SK-N-DZ (cell line): ENCODE measurements at regions not wholly inside any gene's neighbourhood (a gene's known extent, or its start where the extent isn't known, plus 50 kb on each side); places are given as distances from the start of the nearest gene placed in this dataset.

Source experiments
- DNase-seq: peaks from one replicate; pipeline ENCODE4 v3.0.0-alpha.2; 2015; ENCODE audit warnings: low spot score

DNA sequence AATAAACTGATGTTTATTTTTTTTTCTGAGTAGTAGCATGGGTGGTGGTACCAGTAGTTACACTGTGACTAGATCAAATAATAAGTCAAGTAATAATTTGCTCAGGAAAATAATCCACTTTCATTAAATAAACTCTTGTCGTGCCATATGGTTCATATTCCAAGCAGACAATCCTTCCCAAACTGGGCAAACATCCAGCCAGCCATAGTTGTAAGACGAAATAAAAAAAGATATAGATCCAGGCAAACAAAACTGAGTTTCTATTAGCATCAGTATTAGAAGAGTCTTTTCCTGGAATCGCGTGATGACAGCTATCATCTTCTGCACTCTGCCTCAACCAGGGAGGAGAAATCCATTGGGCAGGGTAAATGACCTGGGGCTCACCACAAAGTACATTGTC, 508.4 kb upstream of the GOT2 start:
- no peak for DNase-seq

- DNase-seq, result no peak
Observed at GRCh38 chr16:59238246-59238645, 504.1 kb upstream of the GOT2 start.

- no peak for DNase-seq
Observed at GRCh38 chr16:59236804-59237458, 502.8 kb upstream of the GOT2 start.

- DNase-seq, result no peak
Observed at GRCh38 chr16:59224401-59224800, 490.3 kb upstream of the GOT2 start.

DNA sequence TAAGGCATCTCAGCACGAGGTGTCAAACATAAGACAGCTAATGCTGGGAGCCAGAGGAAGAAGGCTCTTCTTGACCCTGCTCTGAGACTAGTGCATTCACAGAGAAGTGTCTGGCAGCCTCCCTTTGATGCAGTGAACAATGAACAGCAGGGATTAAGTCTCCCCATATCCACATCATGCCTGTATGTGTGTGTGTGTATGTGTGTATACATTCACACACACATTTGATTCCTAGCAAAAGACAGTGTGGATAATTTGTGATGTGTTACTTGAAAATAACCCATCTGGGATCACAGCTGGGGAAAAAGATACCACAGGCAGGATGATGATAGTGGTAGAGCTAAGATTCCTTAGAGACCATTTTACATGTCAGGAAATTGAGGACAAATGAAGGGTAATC, 485.9 kb upstream of the GOT2 start:
- no peak for DNase-seq

GRCh38 chr16:59216291-59216690, 482.2 kb upstream of the GOT2 start:
- DNase-seq, result no peak

GRCh38 chr16:59214455-59214854, 480.3 kb upstream of the GOT2 start:
- no peak for DNase-seq

GRCh38 chr16:59213952-59214351, 479.8 kb upstream of the GOT2 start:
- DNase-seq, result no peak

DNA sequence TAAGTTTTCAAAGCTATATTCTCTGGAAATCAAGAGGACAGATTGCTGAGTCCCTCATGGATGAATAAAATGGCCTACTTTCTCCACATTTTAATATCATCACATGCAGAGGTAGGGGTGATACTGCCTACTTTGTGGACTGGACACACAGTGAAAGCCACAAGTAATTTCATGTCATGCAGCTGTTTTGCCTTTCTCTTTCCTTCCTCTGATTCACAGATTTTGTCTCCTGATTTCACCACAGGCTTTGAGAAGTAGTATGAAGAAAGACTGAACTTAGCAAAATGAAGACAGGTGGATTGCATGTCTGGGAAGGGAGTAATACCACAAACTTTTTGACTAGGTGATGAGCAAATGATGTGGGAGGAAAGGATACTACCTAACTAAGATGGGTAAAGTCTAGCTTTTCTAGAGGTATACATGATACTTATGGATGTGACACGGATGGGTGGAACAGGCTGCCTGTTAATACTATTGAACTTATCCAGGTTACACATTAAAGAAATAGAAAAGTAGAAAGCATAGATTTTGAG, 478.4 kb upstream of the GOT2 start:
- no peak for DNase-seq

GRCh38 chr16:59210955-59211541, 476.9 kb upstream of the GOT2 start:
- no peak for DNase-seq

GRCh38 chr16:59205403-59205802, 471.3 kb upstream of the GOT2 start:
- no peak for DNase-seq

- DNase-seq, result no peak
Observed at GRCh38 chr16:59204589-59204988, 470.5 kb upstream of the GOT2 start.

GRCh38 chr16:59202233-59202862, 468.2 kb upstream of the GOT2 start:
- DNase-seq, result no peak

DNA sequence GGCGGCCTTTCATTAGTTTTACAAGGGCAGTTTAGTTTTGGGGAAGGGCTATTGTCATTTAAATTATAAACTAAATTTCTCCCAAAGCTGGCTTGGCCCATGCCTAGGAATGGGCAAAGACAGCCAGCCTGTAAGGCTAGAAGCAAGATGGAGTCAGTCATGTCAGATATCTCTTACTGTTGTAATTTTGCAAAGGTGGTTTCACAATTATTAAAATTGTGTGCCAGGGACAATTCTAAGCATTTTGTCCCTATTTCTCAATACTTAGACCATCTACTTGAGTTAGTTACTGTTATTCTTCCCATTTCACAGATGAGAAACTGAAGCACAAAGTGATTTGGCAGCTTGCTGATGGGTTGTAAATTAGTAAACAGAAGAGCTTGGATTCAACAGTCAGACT, 467.7 kb upstream of the GOT2 start:
- DNase-seq, result no peak

DNA sequence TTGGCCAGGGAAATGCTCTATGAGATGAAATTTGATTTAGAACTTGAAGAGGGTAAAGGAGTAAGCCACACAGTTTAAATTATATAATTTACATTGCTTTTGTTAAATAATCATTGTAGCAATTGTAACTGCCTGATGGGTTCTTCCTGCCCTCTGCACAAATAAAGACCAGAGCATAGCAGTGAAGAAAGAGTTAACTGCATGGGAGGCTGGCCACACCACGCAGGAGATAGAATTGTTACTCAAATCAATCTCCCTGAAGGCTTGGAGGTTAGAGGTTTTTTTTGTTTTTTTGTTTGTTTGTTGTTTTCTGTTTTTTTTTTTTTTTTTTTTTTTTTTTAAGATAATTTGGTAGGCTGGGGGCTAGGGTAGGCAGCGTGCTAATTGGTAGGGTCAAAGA, 467.0 kb upstream of the GOT2 start:
- no peak for DNase-seq

GRCh38 chr16:59198487-59198886, 464.4 kb upstream of the GOT2 start:
- DNase-seq, result no peak

GRCh38 chr16:59195242-59195641, 461.1 kb upstream of the GOT2 start:
- no peak for DNase-seq

DNA sequence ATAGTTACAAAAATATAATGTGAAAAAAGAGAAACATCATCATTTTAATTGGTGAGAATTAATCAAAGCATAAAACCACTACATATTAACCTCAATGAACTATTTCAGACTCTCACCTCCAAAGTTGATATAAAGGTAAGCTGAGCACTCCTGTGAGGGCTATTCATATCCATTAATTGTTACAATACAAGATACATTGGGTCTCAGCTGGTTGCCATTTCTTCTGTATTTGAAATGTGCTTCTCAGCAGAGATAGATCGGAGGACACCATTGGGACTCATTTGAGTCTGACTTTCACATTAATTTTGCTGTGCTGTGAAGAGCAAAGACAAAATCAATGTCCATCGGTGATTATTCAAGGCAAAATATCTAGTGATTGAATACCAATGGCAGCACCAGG, 459.5 kb upstream of the GOT2 start:
- DNase-seq, result no peak

DNA sequence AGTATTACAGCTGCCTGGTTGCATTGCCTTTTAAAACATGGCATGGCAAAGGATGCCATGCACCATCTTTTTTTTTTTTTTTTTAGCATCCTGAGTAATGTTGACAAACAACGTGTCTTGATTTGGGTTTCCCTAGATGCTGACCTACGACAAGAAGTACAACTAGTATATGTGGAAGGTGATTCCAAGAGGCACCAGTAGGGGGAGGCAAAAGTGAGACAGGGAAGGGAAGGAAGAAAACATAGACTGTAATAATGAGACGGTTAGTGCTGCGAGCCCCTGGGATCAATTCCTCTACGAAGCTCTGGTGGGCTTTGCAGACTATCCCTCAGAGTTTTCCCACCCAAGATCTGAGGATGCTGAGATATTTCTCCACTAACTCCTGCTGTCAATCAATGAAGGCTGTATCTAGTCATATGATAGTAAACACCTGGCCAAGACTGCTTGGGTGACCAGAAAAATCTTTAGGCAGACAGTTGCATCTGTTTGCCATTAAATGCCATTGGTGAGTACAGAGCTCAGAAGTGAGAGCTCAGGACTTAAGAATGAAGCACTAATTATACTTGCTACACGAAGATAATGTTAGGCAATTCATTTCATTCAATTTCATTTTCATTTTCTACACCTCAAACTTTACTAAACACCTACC, 458.6 kb upstream of the GOT2 start:
- peak; percentile 36 for DNase-seq

- DNase-seq, result no peak
Observed at GRCh38 chr16:59190731-59191130, 456.6 kb upstream of the GOT2 start.

- no peak for DNase-seq
Observed at GRCh38 chr16:59188029-59188428, 453.9 kb upstream of the GOT2 start.

DNA sequence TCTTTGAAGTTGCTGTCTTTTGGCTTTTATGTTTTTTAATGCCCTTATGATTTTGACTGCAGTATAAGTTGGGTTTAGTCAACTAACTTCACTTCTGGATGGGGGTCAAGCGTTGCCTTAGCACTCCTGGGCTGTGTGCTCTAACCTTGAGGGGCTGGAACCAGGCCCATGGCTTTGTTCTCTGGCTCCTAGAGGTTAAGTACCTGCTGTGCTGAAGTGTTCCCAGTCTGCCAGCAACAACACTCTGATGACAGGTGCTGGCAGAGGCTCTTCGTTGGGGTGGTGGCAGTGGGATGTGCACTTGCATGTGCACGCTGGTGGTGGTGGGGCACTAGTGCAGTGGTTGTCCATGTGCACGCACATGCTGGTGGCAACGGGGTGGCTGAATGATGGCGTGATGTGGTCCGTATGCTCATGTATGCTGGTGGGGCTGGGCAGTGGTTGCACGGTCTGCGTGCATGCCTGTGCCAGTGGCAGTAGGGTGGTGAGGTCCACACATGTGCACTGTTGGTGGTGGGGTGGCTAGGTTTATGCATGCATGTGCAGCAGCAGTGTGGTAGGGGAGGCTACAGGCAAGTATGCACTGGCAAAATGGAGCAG, 447.8 kb upstream of the GOT2 start:
- DNase-seq, result no peak
